IMR-90 (cell line): ENCODE measurements at regions not wholly inside any gene's neighbourhood (a gene's known extent, or its start where the extent isn't known, plus 50 kb on each side); places are given as distances from the start of the nearest gene placed in this dataset.

ENCODE experiments used
- ATAC-seq: fragments of 200-7000 bp; cut with Tn5 transposase; 2 replicates; pipeline ENCODE4 v1.9.1; 2020; ENCODE audit warnings: low read depth, mild to moderate bottlenecking, moderate library complexity
- BruUV-seq: library from RNA; stranded (reverse); fragments of 400-500 nt; replicated peaks from 2 replicates; lab custom pipeline; 2021; lab: Mats Ljungman, UMichigan
- CTCF ChIA-PET: fragments of 300-600 bp; formaldehyde crosslinking; extraction: SDS; loops from one replicate; lab custom pipeline; 2021; ENCODE audit warnings: antibody characterized with exemption; lab: Yijun Ruan, JAX
- POLR2A ChIA-PET: fragments of 300-600 bp; sonication (Branson Sonifier 250); formaldehyde crosslinking; loops from one replicate; lab custom pipeline; 2022; ENCODE audit warnings: antibody characterized with exemption; ENCODE audit not compliant: unreplicated experiment; lab: Charles Lee
- DNase-seq: peaks from one replicate; pipeline ENCODE4 v3.0.0; 2013
- H2AFZ ChIP-seq: replicated peaks from 2 replicates; pipeline ENCODE3; 2013; ENCODE audit warnings: low read length, mild to moderate bottlenecking; ENCODE audit not compliant: poor library complexity
- H2AK5ac ChIP-seq: 2 replicates; pipeline ENCODE4 v1.6.1; 2013; ENCODE audit warnings: low read depth, low read length, inconsistent platforms
- H2AK9ac ChIP-seq: replicated peaks from 2 replicates; pipeline ENCODE3; 2013; ENCODE audit warnings: mild to moderate bottlenecking, low read depth, low read length, moderate library complexity; ENCODE audit not compliant: poor library complexity
- H2BK120ac ChIP-seq: 2 replicates; pipeline ENCODE4 v1.6.1; 2013; ENCODE audit warnings: low read depth, low read length, inconsistent platforms
- H2BK15ac ChIP-seq: 3 replicates; pipeline ENCODE4 v1.6.1; 2013; ENCODE audit warnings: low read depth, low read length, inconsistent platforms
- H2BK20ac ChIP-seq: 2 replicates; pipeline ENCODE4 v1.6.1; 2013; ENCODE audit warnings: low read depth, mild to moderate bottlenecking, inconsistent platforms, low read length, moderate library complexity
- H2BK5ac ChIP-seq: 2 replicates; pipeline ENCODE4 v1.6.1; 2013; ENCODE audit warnings: mild to moderate bottlenecking, low read depth, low read length, inconsistent platforms; ENCODE audit not compliant: poor library complexity, severe bottlenecking
- H3K14ac ChIP-seq: replicated peaks from 2 replicates; pipeline ENCODE4 v1.6.1; 2013; ENCODE audit warnings: low read depth, low read length, inconsistent platforms
- H3K18ac ChIP-seq: 2 replicates; pipeline ENCODE4 v1.6.1; 2013; ENCODE audit warnings: low read depth, low read length, control low read depth
- H3K23ac ChIP-seq: 2 replicates; pipeline ENCODE4 v1.6.1; 2013; ENCODE audit warnings: low read depth, low read length, inconsistent platforms
- H3K27ac ChIP-seq: 2 replicates; pipeline ENCODE4 v1.5.1; 2013; ENCODE audit warnings: mild to moderate bottlenecking, control low read depth, low read length; ENCODE audit not compliant: insufficient read depth
- H3K27me3 ChIP-seq: 2 replicates; pipeline ENCODE4 v1.6.1; 2013; ENCODE audit warnings: low read length; ENCODE audit not compliant: control insufficient read depth, insufficient read depth
- H3K36me3 ChIP-seq: 2 replicates; pipeline ENCODE4 v1.6.1; 2013; ENCODE audit warnings: low read length, mixed read lengths; ENCODE audit not compliant: control insufficient read depth, insufficient read depth
- H3K4ac ChIP-seq: 2 replicates; pipeline ENCODE4 v1.6.1; 2013; ENCODE audit warnings: low read depth, low read length, inconsistent platforms
- H3K4me1 ChIP-seq: 2 replicates; pipeline ENCODE4 v1.6.1; 2013; ENCODE audit warnings: low read length, mixed read lengths; ENCODE audit not compliant: control insufficient read depth, insufficient read depth
- H3K4me2 ChIP-seq: 2 replicates; pipeline ENCODE4 v1.6.1; 2013; ENCODE audit warnings: low read depth, mild to moderate bottlenecking, control low read depth, low read length, moderate library complexity
- H3K4me3 ChIP-seq: 2 replicates; pipeline ENCODE4 v1.5.1; 2013; ENCODE audit warnings: low read depth, mild to moderate bottlenecking, control low read depth, low read length, moderate library complexity; ENCODE audit not compliant: insufficient read depth
- H3K56ac ChIP-seq: 2 replicates; pipeline ENCODE4 v1.6.1; 2013; ENCODE audit warnings: low read length, inconsistent platforms; ENCODE audit not compliant: insufficient read depth; ENCODE audit errors: extremely low read depth
- H3K79me1 ChIP-seq, 2 experiments: 2 replicates each; pipeline ENCODE4 v1.6.1; 2013; ENCODE audit warnings: low read length in 2 of 2, inconsistent platforms in 1 of 2, low read depth in 1 of 2
- H3K9ac ChIP-seq: 2 replicates; pipeline ENCODE4 v1.6.1; 2013; ENCODE audit warnings: low read depth, low read length, control low read depth
- H3K9me1 ChIP-seq: 2 replicates; pipeline ENCODE4 v1.6.1; 2013; ENCODE audit warnings: low read length, inconsistent platforms; ENCODE audit not compliant: insufficient read depth
- H3K9me3 ChIP-seq: 2 replicates; pipeline ENCODE4 v1.6.1; 2013; ENCODE audit warnings: low read length; ENCODE audit not compliant: control insufficient read depth, insufficient read depth
- H4K20me1 ChIP-seq: 2 replicates; pipeline ENCODE4 v1.6.1; 2013; ENCODE audit warnings: low read length, inconsistent platforms; ENCODE audit not compliant: insufficient read depth
- H4K5ac ChIP-seq: 2 replicates; pipeline ENCODE4 v1.6.1; 2013; ENCODE audit warnings: mild to moderate bottlenecking, low read depth, low read length, control low read depth
- H4K8ac ChIP-seq, 2 experiments: 2 replicates each; pipeline ENCODE4 v1.6.1; 2013; ENCODE audit warnings: low read depth in 2 of 2, low read length in 2 of 2, control low read depth in 1 of 2, inconsistent platforms in 1 of 2
- H4K91ac ChIP-seq: 2 replicates; pipeline ENCODE4 v1.6.1; 2013; ENCODE audit warnings: low read depth, low read length, inconsistent platforms; ENCODE audit not compliant: insufficient read depth
- BHLHE40 ChIP-seq: fragments of 150-350 bp; IDR thresholded peaks from 2 replicates; pipeline ENCODE4 v1.6.1; 2016; ENCODE audit warnings: mild to moderate bottlenecking, low read depth, low read length
- CEBPB ChIP-seq: IDR thresholded peaks from 2 replicates; pipeline ENCODE4 v1.6.1; 2012; ENCODE audit warnings: low read depth, low read length, improper control_type of control experiment
- CHD1 ChIP-seq: IDR thresholded peaks from 2 replicates; pipeline ENCODE4 v1.6.1; 2012; ENCODE audit warnings: low read depth, low read length, improper control_type of control experiment
- FOS ChIP-seq: fragments of 150-350 bp; IDR thresholded peaks from 2 replicates; pipeline ENCODE4 v1.6.1; 2016; ENCODE audit warnings: low read depth, low read length
- MAFK ChIP-seq: IDR thresholded peaks from 2 replicates; pipeline ENCODE4 v1.6.1; 2012; ENCODE audit warnings: low read depth, low read length, improper control_type of control experiment
- MAZ ChIP-seq: IDR thresholded peaks from 2 replicates; pipeline ENCODE4 v1.6.1; 2012; ENCODE audit warnings: low read depth, mild to moderate bottlenecking, low read length, improper control_type of control experiment, moderate library complexity, borderline replicate concordance
- MXI1 ChIP-seq: IDR thresholded peaks from 2 replicates; pipeline ENCODE4 v1.6.1; 2012; ENCODE audit warnings: low read depth, mild to moderate bottlenecking, low read length, moderate library complexity, borderline replicate concordance
- NFE2L2 ChIP-seq: fragments of 150-350 bp; IDR thresholded peaks from 2 replicates; pipeline ENCODE4 v1.6.1; 2016; ENCODE audit warnings: low read depth, mild to moderate bottlenecking, low read length
- POLR2A ChIP-seq: IDR thresholded peaks from 2 replicates; pipeline ENCODE4 v1.6.1; 2012; ENCODE audit warnings: mild to moderate bottlenecking, low read depth, low read length
- RAD21 ChIP-seq: IDR thresholded peaks from 2 replicates; pipeline ENCODE4 v1.6.1; 2012; ENCODE audit warnings: low read length, improper control_type of control experiment
- RCOR1 ChIP-seq: IDR thresholded peaks from 2 replicates; pipeline ENCODE4 v1.6.1; 2012; ENCODE audit warnings: mild to moderate bottlenecking, low read length, improper control_type of control experiment; ENCODE audit not compliant: insufficient replicate concordance
- RFX5 ChIP-seq: IDR thresholded peaks from 2 replicates; pipeline ENCODE4 v1.8.0; 2012; ENCODE audit warnings: low read depth, mild to moderate bottlenecking, low read length, moderate library complexity
- SMC3 ChIP-seq: fragments of 150-350 bp; IDR thresholded peaks from 2 replicates; pipeline ENCODE4 v1.6.1; 2016; ENCODE audit warnings: low read depth, mild to moderate bottlenecking, antibody characterized with exemption, low read length, moderate library complexity
- WGBS, 2 experiments: methylation state at CpG; one replicate each; pipeline versions ENCODE4 v1.1.5 to v1.1.7; 2013; ENCODE audit warnings: missing lambda C conversion rate in 2 of 2; ENCODE audit not compliant: insufficient read length in 1 of 2; ENCODE audit errors: extremely low coverage in 2 of 2; 5-methylcytosine and 5-hydroxymethylcytosine counted together
- dilution Hi-C: fragments of 300-500 bp; cut with HindIII; formaldehyde crosslinking; loops from one replicate; pipeline ENCODE4 v1.14.3; 2018; ENCODE audit warnings: low sequenced_read_pairs; ENCODE audit not compliant: unreplicated experiment
- in situ Hi-C: fragments of 300-500 bp; cut with MboI; formaldehyde crosslinking; loops from 3 replicates; pipeline ENCODE4 v1.14.3; 2019; ENCODE audit warnings: low sequenced_read_pairs, inconsistent platforms, mixed read lengths
- intact Hi-C: fragments of 100-400 bp; cut with micrococcal nuclease; formaldehyde crosslinking; loops from 2 replicates; pipeline ENCODE4 v1.10.0; 2022
- TF ChIP-seq, protein P1 (sequence below): fragments of 150-350 bp; IDR thresholded peaks from 2 replicates; pipeline ENCODE4 v1.6.1; 2016; ENCODE audit warnings: low read depth, mild to moderate bottlenecking, low read length, moderate library complexity, borderline replicate concordance
- TF ChIP-seq, protein P2 (sequence below): conservative IDR thresholded peaks from 2 replicates; pipeline ENCODE4 v1.5.1; 2012; ENCODE audit warnings: mild to moderate bottlenecking, low read depth, low read length, improper control_type of control experiment
- TF ChIP-seq, protein P3 (sequence below): fragments of 150-350 bp; IDR thresholded peaks from 2 replicates; pipeline ENCODE4 v1.6.1; 2017; ENCODE audit warnings: mild to moderate bottlenecking, antibody characterized with exemption, low read length, low read depth

DNA sequence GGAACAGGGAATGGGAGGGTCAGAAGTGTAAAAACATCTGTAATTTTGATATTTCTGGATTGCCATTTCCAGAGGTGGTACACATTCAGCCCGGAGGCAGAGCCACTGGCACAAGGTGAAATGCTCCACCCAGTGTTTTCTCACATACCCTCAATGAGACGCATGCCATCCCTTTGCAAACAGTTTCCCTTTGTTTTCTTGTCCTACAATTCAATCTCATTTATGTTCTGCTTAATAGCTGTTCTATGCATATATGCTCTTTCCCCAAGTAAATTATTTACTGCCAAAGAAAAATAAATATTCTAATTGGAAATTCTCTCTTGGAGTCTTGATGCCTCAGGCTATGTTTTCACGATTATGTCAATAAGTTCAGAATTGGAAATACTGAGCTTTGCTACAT lies 369.7 kb upstream of the AKR1E2 start:
- no peak overlapping the region for H3K23ac ChIP-seq
- H2BK20ac ChIP-seq: no peak overlapping the region
- H3K18ac ChIP-seq: no peak overlapping the region
- CTCF ChIA-PET: no interaction called here
- no peaks in the 10 kb centered on the region for H3K27me3 ChIP-seq
- H2AK5ac ChIP-seq: no peak overlapping the region
- WGBS, 2 experiments: no CpG with 5 or more reads among the region's 3 CpGs
- no peak overlapping the region for H3K4ac ChIP-seq
- no peak overlapping the region for H2AFZ ChIP-seq
- no peaks in the 10 kb centered on the region for H3K79me1 ChIP-seq
- no peak overlapping the region for H3K4me2 ChIP-seq
- H2BK5ac ChIP-seq: no peak overlapping the region
- no peak overlapping the region for H3K9ac ChIP-seq
- ATAC-seq: no peak
- H3K14ac ChIP-seq: no peak overlapping the region
- in situ Hi-C loops: no loop called here
- intact Hi-C loops: no loop called here
- dilution Hi-C loops: no loop called here
- H4K91ac ChIP-seq: no peak overlapping the region
- no peak overlapping the region for H2BK120ac ChIP-seq
- H3K9me1 ChIP-seq: no peaks in the 10 kb centered on the region
- H3K9me3 ChIP-seq: no peaks in the 10 kb centered on the region
- POLR2A ChIA-PET: no interaction called here
- H4K8ac ChIP-seq: no peak overlapping the region
- H3K36me3 ChIP-seq: no peaks in the 10 kb centered on the region
- no peak overlapping the region for H4K5ac ChIP-seq
- no peak overlapping the region for H2BK15ac ChIP-seq
- H3K56ac ChIP-seq: no peak overlapping the region
- H2AK9ac ChIP-seq: no peak overlapping the region
- TF ChIP-seq NFE2L2 (no peak), RFX5 (no peak), RCOR1 (no peak), BHLHE40 (no peak), RAD21 (no peak), MAFK (no peak), MXI1 (no peak), MAZ (no peak), CHD1 (no peak), FOS (no peak), POLR2A (no peak), CEBPB (no peak), SMC3 (no peak)
- TF ChIP-seq, protein P1, sequence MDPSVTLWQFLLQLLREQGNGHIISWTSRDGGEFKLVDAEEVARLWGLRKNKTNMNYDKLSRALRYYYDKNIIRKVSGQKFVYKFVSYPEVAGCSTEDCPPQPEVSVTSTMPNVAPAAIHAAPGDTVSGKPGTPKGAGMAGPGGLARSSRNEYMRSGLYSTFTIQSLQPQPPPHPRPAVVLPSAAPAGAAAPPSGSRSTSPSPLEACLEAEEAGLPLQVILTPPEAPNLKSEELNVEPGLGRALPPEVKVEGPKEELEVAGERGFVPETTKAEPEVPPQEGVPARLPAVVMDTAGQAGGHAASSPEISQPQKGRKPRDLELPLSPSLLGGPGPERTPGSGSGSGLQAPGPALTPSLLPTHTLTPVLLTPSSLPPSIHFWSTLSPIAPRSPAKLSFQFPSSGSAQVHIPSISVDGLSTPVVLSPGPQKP: no peak
- TF ChIP-seq, protein P2, sequence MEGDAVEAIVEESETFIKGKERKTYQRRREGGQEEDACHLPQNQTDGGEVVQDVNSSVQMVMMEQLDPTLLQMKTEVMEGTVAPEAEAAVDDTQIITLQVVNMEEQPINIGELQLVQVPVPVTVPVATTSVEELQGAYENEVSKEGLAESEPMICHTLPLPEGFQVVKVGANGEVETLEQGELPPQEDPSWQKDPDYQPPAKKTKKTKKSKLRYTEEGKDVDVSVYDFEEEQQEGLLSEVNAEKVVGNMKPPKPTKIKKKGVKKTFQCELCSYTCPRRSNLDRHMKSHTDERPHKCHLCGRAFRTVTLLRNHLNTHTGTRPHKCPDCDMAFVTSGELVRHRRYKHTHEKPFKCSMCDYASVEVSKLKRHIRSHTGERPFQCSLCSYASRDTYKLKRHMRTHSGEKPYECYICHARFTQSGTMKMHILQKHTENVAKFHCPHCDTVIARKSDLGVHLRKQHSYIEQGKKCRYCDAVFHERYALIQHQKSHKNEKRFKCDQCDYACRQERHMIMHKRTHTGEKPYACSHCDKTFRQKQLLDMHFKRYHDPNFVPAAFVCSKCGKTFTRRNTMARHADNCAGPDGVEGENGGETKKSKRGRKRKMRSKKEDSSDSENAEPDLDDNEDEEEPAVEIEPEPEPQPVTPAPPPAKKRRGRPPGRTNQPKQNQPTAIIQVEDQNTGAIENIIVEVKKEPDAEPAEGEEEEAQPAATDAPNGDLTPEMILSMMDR: no peak
- TF ChIP-seq, protein P3, sequence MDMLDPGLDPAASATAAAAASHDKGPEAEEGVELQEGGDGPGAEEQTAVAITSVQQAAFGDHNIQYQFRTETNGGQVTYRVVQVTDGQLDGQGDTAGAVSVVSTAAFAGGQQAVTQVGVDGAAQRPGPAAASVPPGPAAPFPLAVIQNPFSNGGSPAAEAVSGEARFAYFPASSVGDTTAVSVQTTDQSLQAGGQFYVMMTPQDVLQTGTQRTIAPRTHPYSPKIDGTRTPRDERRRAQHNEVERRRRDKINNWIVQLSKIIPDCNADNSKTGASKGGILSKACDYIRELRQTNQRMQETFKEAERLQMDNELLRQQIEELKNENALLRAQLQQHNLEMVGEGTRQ: no peak
- no peak overlapping the region for H3K4me3 ChIP-seq
- DNase-seq: no peak
- no TSS peak for BruUV-seq
- no peaks in the 10 kb centered on the region for H4K20me1 ChIP-seq
- H3K4me1 ChIP-seq: no peaks in the 10 kb centered on the region
- H3K27ac ChIP-seq: no peak overlapping the region
